Astrocyte of the hippocampus (primary cell): ENCODE measurements at regions not wholly inside any gene's neighbourhood (a gene's known extent, or its start where the extent isn't known, plus 50 kb on each side); places are given as distances from the start of the nearest gene placed in this dataset.

Source experiments
- DNase-seq: peaks from one replicate; pipeline ENCODE4 v3.0.0; 2011; ENCODE audit warnings: low read depth, low spot score

DNA sequence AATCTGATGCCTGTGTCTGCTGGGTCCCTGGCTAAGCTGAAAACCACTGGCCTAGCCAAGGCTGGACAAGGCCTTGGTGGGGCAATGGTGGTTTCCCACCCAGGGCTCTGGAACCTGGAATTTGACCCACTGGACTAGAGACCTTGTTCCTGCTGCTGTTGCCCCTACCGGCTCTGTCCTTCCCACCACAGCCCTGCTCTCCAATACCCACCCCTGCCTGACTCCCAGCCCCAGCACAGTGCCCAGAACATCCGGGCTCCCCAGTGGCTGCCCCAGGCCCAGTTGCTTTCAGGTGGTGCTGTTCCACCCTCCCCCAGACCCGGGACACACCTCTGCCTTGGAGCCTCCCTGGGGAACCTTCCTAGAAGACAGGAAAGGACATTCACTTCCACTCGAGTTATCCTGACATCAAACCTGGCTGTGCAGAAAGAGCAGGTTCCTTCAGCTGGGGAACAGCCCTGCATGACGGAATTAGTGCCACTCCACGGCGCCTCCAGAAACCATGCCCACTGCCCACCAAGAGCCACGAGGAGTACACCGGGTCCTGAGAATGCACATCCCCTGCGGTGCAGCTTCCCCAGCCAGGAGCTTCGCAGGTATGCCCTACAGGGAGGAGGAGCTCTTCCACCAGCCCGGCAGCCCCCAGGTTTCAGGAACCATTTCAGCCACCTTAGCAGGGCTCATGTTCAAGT, 152.8 kb downstream of the OAT start:
- no peak for DNase-seq

GRCh38 chr10:124265391-124265745, 153.4 kb downstream of the OAT start:
- DNase-seq: no peak

GRCh38 chr10:124264711-124265390, 153.9 kb downstream of the OAT start:
- DNase-seq: no peak

GRCh38 chr10:124264271-124264670, 154.5 kb downstream of the OAT start:
- no peak for DNase-seq

DNA sequence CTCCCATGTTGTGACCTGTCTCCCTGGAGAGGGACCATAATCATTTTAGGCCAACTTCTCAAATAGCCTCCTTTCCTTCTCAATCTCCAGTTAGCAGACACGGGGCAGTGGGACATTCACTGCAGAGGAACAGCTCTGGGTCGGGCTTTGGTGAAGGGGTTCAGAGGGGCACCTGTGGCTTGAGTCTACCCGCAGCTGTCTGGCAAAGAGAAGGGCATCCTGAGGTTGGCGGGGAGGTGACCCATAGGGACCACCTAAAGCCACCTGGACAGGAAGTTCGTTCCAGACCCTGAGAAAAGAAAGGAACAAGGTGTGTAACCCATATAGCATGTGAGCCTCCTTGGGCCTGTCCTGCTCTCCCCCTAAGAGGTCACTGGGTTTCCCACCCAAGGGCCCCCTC, 155.0 kb downstream of the OAT start:
- DNase-seq: no peak

GRCh38 chr10:124262971-124263370, 155.8 kb downstream of the OAT start:
- no peak for DNase-seq

- DNase-seq: no peak
Measured at GRCh38 chr10:124262234-124262865, 156.4 kb downstream of the OAT start.

DNA sequence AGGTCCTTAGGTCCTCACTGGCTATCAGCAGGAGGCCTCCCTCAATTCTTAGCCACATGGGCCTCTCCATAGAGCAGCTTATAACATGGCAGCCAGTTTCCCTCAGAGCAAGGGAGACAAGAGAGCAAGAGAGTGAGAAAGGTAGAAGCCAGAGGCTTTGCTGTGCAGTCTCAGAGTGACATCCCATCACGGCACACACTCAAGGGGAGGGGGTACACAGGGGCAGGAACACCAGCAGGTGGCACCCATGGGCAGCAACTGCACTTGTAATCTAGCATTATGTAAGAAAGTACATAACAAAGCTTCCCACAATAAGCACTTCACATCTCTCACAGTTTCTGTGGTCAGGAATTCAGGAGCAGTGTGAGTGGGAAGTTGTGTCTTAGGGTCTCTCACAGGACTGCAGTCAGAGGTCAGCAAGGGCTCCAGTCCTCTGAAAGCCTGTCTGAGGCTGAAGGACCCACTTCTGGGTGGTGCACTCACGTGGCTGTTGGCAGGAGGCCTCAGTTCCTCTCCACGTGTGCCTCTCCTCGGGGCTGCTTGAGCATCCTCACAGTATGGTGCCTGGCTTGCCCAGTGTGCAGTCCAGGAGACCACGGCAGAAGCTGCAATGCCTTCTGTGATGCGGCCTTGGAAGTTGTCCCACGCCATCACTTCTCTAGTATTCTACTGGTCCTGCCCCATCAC, 159.4 kb downstream of the OAT start:
- DNase-seq: no peak

- DNase-seq: peak; percentile 20
Measured at GRCh38 chr10:124257781-124258180, 160.9 kb downstream of the OAT start.

DNA sequence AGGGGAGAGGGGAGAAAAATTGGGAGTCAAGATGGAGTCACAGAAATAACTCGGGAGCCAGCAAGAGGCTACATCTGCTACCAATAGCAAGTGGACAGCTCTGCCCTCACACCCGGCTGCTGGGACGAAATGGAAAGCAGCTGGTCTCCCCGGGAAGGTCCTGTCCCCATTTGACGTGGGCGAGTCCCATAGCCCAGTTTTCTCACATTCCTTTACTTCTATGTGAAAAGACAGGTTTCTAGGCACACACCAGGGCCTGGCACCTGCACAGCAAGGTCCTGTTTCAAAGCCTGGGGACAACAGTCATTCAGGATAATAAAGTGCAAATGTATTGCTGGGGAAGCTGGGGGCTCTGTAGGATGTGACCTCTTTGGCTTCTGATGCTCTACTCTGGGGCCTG, 162.6 kb downstream of the OAT start:
- no peak for DNase-seq

GRCh38 chr10:124255556-124255955, 162.2 kb upstream of the CHST15 start:
- DNase-seq: no peak

DNA sequence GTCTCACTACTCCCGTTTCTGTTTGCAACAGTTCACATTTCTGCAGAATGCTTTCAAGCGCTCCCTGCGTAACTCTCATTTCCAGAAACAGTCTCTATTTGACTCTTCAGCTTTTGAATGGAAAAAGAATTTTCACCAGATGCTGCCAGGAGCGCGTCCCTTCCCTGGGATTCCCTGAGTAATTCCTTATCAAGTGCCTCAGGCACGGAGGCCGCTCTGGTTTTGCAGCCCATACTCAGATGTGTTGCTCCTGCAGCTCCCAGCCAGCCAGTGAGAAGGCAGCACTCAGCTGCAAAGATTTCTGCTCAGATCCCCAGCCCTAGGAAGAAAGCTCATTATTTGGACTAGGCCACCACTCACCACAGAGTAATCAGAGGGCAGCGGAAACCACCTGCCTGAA, 161.1 kb upstream of the CHST15 start:
- DNase-seq: no peak

- DNase-seq: no peak
Measured at GRCh38 chr10:124253006-124253405, 159.6 kb upstream of the CHST15 start.

DNA sequence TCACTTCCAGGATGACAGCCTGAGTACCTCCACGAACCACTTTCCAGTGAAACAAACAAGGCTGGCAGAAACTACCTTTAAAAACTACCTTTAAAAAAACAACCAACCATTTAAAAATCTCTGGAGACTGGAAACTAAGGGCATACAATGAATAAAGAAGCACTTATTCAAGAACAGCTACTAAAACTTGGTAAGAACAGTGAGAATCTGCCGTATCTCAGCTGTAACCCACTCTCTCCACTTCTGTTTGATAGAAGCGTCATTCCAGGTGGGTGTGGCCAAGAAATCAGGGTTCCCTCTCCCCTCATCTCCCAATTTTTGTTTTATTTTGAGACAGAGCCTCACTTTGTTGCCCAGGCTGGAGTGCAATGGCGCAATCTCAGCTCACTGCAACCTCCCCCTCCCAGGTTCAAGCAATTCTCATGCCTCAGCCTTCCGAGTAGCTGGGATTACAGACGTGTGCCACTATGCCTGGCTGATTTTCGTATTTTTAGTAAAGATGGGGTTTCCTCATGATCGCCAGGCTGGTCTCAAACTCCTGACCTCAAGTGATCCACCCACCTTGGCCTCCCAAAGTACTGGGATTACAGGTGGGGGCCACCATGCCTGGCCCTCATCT, 158.8 kb upstream of the CHST15 start:
- DNase-seq: no peak

DNA sequence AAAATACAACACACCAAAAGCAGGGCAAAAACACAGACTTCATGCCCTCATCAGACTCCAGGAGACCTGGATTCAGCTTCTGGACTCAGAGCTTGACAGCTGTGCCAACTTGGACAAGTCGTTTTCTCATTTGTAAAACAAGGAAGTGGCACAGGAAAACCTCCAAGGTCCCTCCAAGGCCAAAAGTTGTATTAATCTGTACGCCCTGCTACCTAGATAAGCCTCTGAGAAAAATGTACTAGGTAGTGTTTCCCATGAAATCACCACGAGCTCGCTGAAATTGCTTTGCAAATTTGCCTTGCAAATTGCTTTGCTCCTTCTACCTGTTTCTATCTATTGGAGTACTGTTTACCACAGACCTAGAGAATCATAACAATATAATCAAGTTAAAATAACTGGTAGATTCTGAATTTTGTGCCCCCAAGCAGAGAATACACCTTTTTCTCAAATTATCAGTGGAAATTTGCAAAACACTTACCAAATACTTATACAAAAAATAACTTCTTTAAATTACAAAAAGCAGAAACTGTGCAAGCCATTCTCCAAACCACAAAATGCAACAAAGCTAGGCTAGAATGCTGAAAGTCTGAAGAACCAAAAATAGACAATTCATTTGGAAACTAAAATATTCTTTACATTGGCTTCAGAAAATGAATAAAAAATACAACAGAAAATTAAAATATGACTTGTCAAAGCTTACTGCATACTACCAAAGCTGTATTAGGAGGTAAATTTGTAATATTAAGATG, 158.1 kb upstream of the CHST15 start:
- no peak for DNase-seq

DNA sequence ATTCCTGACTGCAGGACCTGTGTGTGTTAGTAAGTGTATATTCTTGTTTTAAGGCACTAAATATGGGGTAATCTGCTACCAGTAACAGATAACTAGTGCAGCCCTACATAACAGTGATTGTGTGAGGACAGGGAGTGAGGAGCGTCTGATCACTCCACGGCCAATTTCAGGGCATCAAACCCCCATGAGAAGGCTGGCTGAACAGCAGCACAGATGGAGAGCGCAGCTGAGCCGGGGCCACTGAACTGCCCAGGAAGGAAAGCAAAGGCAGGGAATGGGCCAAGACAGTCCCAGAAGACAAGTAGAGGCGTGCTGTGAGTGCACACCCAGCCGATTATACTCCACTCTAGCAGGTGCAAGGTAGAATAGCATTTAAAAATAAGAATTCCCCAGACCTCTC, 157.1 kb upstream of the CHST15 start:
- no peak for DNase-seq

GRCh38 chr10:124249812-124250432, 156.5 kb upstream of the CHST15 start:
- no peak for DNase-seq

GRCh38 chr10:124249196-124249595, 155.8 kb upstream of the CHST15 start:
- no peak for DNase-seq

DNA sequence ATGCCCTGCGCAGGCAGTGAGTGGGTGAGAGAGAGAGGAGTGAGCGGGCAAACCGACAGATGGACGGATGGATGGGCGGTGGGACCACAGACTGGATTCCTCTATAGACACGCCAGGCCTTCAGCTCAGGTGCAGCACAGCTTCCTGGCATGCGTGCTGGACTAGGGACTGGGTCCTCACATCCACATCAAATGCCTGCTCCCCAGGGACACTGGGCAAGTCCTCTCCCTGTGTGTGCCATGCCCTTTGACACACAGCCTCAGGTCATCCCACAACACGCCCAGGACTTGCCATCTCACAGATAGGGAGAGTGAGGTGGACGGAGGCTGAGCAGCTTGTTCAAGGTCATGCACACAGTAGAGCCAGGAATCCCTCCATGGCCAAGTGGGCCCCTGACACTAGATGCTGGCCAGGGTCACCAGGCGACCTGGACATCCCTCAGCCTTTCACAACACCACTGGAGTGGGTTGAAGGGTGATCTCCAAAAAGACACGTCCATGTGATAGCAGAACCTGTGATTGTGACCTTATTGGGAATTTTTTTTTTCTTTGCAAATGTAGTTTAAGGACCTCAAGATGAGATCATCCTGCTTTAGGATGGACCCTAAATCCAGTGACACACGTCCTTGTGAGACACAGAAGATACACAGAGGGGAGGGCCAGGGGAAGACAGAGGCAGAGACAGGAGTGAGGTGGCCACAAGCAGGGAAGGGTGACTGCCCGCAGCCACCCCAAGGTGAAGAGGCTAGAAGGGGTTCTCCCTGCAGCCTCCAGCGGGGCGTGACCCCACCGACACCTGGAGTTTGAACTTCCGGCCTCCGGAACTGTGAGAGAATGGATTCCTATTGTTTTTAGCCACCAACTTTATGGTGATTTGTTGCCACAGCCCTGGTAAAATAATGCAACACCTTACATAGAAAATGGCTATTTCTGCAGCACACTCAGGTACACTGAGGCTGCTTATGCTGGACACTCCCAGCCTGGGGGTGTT, 155.0 kb upstream of the CHST15 start:
- DNase-seq: no peak
